GM13976 (cell line): ENCODE measurements at regions not wholly inside any gene's neighbourhood (a gene's known extent, or its start where the extent isn't known, plus 50 kb on each side); places are given as distances from the start of the nearest gene placed in this dataset.

ENCODE experiments used
- DNase-seq: peaks from one replicate; pipeline ENCODE4 v3.0.0; 2012; ENCODE audit warnings: low spot score
- in situ Hi-C: fragments of 300-500 bp; cut with MboI; formaldehyde crosslinking; loops from one replicate; pipeline ENCODE4 v1.12.0; 2022; ENCODE audit warnings: low sequenced_read_pairs, mixed read lengths, inconsistent platforms; ENCODE audit not compliant: unreplicated experiment
- TF ChIP-seq, protein P1 (sequence below): IDR thresholded peaks from 2 replicates; pipeline ENCODE4 v1.5.1; 2012; ENCODE audit warnings: borderline replicate concordance, mild to moderate bottlenecking; ENCODE audit not compliant: insufficient read depth; ENCODE audit errors: extremely low read depth, missing control alignments, control extremely low read depth

DNA sequence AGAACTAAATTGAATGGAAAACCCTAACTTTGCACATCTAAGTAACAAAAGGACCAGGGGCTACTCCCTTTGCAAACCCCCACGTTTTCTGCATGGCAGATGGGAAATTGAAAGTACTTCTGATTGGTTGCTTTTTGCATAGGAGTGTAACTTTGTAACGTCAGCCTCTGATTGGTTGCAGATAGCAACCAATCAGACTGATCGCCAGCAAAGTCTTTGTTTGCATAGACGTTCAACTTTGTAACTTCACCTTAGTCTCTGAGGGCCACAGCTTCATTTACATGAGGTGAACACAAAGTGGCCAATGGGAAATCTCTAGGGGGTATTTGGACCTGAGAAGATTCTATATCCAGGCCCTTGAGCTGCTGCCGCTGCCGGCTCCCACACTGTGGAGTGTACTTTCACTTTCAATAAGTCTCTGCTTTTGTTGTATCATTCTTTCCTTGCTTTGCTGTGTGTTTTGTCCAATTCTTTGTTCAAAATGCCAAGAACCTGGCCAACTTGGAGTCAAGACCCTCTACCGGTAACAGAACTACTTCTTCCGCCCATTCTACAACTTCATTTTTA lies 102.5 kb upstream of the PRICKLE1 start:
- in situ Hi-C loops: no loop called here
- DNase-seq: no peak
- TF ChIP-seq, protein P1, sequence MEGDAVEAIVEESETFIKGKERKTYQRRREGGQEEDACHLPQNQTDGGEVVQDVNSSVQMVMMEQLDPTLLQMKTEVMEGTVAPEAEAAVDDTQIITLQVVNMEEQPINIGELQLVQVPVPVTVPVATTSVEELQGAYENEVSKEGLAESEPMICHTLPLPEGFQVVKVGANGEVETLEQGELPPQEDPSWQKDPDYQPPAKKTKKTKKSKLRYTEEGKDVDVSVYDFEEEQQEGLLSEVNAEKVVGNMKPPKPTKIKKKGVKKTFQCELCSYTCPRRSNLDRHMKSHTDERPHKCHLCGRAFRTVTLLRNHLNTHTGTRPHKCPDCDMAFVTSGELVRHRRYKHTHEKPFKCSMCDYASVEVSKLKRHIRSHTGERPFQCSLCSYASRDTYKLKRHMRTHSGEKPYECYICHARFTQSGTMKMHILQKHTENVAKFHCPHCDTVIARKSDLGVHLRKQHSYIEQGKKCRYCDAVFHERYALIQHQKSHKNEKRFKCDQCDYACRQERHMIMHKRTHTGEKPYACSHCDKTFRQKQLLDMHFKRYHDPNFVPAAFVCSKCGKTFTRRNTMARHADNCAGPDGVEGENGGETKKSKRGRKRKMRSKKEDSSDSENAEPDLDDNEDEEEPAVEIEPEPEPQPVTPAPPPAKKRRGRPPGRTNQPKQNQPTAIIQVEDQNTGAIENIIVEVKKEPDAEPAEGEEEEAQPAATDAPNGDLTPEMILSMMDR: no peak

DNA sequence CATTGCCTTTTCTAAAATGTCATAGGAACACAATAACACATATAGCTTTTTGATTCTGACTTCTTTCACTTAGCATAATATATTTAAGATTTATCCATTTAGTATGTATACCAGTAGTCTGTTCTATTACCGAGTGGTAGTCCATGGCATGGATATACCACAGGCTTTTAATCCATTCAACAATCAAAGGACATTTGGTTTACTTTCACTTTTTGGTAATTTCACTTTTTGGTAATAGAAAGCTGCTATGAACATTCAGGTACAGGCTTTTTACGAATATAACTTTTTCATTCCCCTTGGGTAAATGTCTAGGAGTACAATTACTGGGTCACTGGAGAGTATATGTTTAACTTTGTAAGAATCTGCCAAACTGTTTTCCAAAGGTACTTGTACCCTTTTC lies 100.7 kb upstream of the PRICKLE1 start:
- TF ChIP-seq, protein P1: no peak
- in situ Hi-C loops: no loop called here
- no peak for DNase-seq

GRCh38 chr12:42689699-42690098 lies 100.2 kb upstream of the PRICKLE1 start:
- no peak for DNase-seq
- in situ Hi-C loops: no loop called here
- TF ChIP-seq, protein P1: no peak

DNA sequence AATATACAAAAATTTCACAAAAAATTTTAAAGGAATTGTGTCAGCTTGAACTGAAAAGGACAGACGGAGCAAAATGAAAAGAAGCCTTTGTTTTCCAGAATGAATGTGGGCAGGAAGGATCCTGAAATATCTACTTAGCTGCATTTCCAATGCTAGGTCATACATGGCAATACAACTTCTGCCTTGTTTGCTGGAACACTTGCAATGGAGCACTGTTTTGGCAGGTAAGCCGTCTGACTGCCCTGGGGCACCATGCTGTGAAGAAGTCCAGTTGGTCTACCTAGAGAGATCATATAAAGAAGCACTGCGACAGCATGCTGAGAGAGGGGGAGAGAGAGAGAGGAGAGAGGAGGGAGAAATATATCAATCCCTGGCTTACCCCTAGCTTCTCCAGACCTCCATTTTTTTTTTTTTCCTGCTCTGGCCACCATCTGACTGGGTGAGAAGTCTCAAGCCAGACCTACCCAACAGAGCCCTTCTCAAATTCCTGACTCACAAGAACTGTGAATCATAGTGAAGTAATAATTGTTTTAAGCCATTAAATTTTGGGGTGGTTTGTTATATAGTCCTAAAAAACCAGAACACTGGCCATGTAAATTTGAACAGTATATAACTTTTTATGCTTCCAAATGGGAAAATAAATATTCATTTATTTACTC lies 97.1 kb upstream of the PRICKLE1 start:
- in situ Hi-C loops: no loop called here
- DNase-seq: no peak
- TF ChIP-seq, protein P1: no peak

DNA sequence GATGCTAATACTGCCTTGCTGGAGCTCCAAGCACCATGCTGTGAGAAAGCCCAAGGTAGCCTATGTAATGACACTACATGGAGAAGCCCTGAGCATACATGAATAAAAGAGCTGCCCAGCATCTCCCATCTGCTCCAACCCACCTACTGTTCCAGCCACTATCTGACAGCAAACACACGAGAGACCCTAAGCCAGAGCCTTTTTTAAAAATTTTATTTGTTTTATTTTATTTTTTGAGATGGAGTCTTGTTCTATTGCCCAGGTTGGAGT lies 95.2 kb upstream of the PRICKLE1 start:
- TF ChIP-seq, protein P1: no peak
- in situ Hi-C loops: no loop called here
- no peak for DNase-seq

GRCh38 chr12:42683933-42684801 lies 94.6 kb upstream of the PRICKLE1 start:
- in situ Hi-C loops: no loop called here
- TF ChIP-seq, protein P1: no peak
- no peak for DNase-seq
